Chondrocyte (in vitro differentiated cells): ENCODE measurements at regions not wholly inside any gene's neighbourhood (a gene's known extent, or its start where the extent isn't known, plus 50 kb on each side); places are given as distances from the start of the nearest gene placed in this dataset.

ENCODE experiments used
- DNase-seq: peaks from one replicate; pipeline ENCODE4 v3.0.0; 2021; ENCODE audit warnings: mixed read lengths, low spot score
- H3K27ac Mint-ChIP-seq: one replicate; pipeline ENCODE4 v1.8.0; 2021; ENCODE audit warnings: mild to moderate bottlenecking, moderate library complexity, mixed read lengths; ENCODE audit not compliant: unreplicated experiment
- H3K27me3 Mint-ChIP-seq: 2 replicates; pipeline ENCODE4 v1.8.0; 2021; ENCODE audit warnings: low read depth, mixed read lengths
- H3K36me3 Mint-ChIP-seq: 2 replicates; pipeline ENCODE4 v1.8.0; 2021; ENCODE audit warnings: low read depth, mixed read lengths
- H3K4me1 Mint-ChIP-seq: 2 replicates; pipeline ENCODE4 v1.8.0; 2021; ENCODE audit warnings: low read depth, mild to moderate bottlenecking, mixed read lengths
- H3K4me3 Mint-ChIP-seq: one replicate; pipeline ENCODE4 v1.8.0; 2021; ENCODE audit warnings: mild to moderate bottlenecking, moderate library complexity, mixed read lengths; ENCODE audit not compliant: unreplicated experiment
- H3K9me3 Mint-ChIP-seq: 2 replicates; pipeline ENCODE4 v1.8.0; 2021; ENCODE audit warnings: low read depth, mixed read lengths
- CTCF ChIP-seq: fragments of 200-600 bp; sonication (generic); IDR thresholded peaks from 2 replicates; pipeline ENCODE4 v1.5.0; 2021; ENCODE audit warnings: antibody characterized with exemption, mild to moderate bottlenecking, moderate library complexity

GRCh38 chr22:48843640-48844039 lies 984.0 kb downstream of the BRD1 start:
- H3K4me3 Mint-ChIP-seq = no peak overlapping the region
- no peak overlapping the region for H3K27ac Mint-ChIP-seq
- TF ChIP-seq CTCF = no peak
- peaks cover 8% of the 10 kb centered on the region for H3K27me3 Mint-ChIP-seq
- no peaks in the 10 kb centered on the region for H3K9me3 Mint-ChIP-seq
- DNase-seq = peak; percentile 83
- no peaks in the 10 kb centered on the region for H3K4me1 Mint-ChIP-seq
- no peaks in the 10 kb centered on the region for H3K36me3 Mint-ChIP-seq

- no peak overlapping the region for H3K4me3 Mint-ChIP-seq
- DNase-seq = peak; percentile 70
- TF ChIP-seq CTCF = no peak
- H3K36me3 Mint-ChIP-seq = no peaks in the 10 kb centered on the region
- no peaks in the 10 kb centered on the region for H3K4me1 Mint-ChIP-seq
- no peaks in the 10 kb centered on the region for H3K9me3 Mint-ChIP-seq
- H3K27me3 Mint-ChIP-seq = peaks cover 8% of the 10 kb centered on the region
- H3K27ac Mint-ChIP-seq = no peak overlapping the region
These were observed 984.7 kb downstream of the BRD1 start for GRCh38 chr22:48842976-48843375.

GRCh38 chr22:48842583-48842945 lies 985.1 kb downstream of the BRD1 start:
- no peaks in the 10 kb centered on the region for H3K36me3 Mint-ChIP-seq

DNA sequence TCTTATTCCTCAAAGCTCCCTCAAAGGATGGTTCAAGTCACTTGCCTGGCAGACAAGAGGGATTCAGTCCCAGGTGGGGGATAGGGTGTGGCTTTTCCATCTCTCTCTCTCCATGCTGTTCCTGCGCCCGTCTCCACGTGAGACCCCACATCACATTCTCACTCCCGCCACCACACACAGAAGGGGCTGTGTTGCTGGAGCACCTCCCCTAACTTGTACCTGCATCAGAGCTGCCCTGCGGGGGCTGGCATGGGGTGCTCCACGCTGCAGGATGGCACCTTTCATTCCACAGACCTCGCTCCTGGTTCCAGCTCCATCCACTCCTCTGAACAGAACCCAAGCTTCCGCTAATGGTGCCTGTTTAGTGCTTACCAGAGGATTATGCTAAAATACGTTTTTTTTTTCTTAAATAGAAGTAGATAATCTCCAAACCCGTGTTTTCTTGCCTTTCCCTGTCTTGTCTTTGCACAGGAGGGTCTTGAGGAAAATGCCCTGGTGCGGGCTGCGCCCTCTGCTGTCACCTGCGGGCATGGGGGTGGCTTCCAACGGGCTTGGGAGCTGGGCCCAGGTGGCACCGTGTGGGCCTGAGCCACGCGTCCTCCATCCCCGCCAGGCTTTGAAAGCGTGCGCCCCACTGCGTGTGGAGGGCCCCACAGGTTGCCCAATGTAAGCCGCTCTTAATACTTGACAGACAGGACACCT lies 985.6 kb downstream of the BRD1 start:
- DNase-seq = peak; percentile 79
- Mint-ChIP-seq H3K9me3 (no peaks in the 10 kb centered on the region), H3K27me3 (peaks cover 8% of the 10 kb centered on the region), H3K4me3 (no peak overlapping the region), H3K36me3 (no peaks in the 10 kb centered on the region), H3K4me1 (no peaks in the 10 kb centered on the region), H3K27ac (no peak overlapping the region)
- no peak for TF ChIP-seq CTCF

More at GRCh38 chr22:48842583-48842945, 985.1 kb downstream of the BRD1 start:
- Mint-ChIP-seq H3K27ac (no peak overlapping the region), H3K4me1 (no peaks in the 10 kb centered on the region), H3K9me3 (no peaks in the 10 kb centered on the region), H3K4me3 (no peak overlapping the region), H3K27me3 (peaks cover 8% of the 10 kb centered on the region)
- peak; percentile 68 for DNase-seq
- no peak for TF ChIP-seq CTCF

GRCh38 chr22:48840112-48840949 lies 987.3 kb downstream of the BRD1 start:
- no peak for DNase-seq
- H3K27me3 Mint-ChIP-seq = peaks cover 8% of the 10 kb centered on the region
- H3K9me3 Mint-ChIP-seq = no peaks in the 10 kb centered on the region
- TF ChIP-seq CTCF = no peak
- no peaks in the 10 kb centered on the region for H3K36me3 Mint-ChIP-seq
- H3K4me1 Mint-ChIP-seq = no peaks in the 10 kb centered on the region
- H3K4me3 Mint-ChIP-seq = no peak overlapping the region
- H3K27ac Mint-ChIP-seq = no peak overlapping the region
